GM19463 (cell line): ENCODE measurements at regions not wholly inside any gene's neighbourhood (a gene's known extent, or its start where the extent isn't known, plus 50 kb on each side); places are given as distances from the start of the nearest gene placed in this dataset.

ENCODE experiments used
- ATAC-seq: cut with Tn5 transposase; IDR thresholded peaks from one replicate; pipeline ENCODE4 v1.9.1; 2021; ENCODE audit warnings: mild to moderate bottlenecking, moderate library complexity; ENCODE audit not compliant: unreplicated experiment

- no peak for ATAC-seq
Measured at GRCh38 chr18:29191263-29191662, 1014.3 kb upstream of the CDH2 start.

- no peak for ATAC-seq
Measured at GRCh38 chr18:29188760-29189159, 1011.8 kb upstream of the CDH2 start.

- no peak for ATAC-seq
Measured at GRCh38 chr18:29185801-29186200, 1008.9 kb upstream of the CDH2 start.

GRCh38 chr18:29184654-29185053 lies 1007.7 kb upstream of the CDH2 start:
- no peak for ATAC-seq

- no peak for ATAC-seq
Measured at GRCh38 chr18:29181151-29181901, 1004.4 kb upstream of the CDH2 start.

GRCh38 chr18:29176681-29177080 lies 999.8 kb upstream of the CDH2 start:
- ATAC-seq = no peak

GRCh38 chr18:29174891-29175290 lies 998.0 kb upstream of the CDH2 start:
- ATAC-seq = no peak

GRCh38 chr18:29172756-29173067 lies 995.8 kb upstream of the CDH2 start:
- ATAC-seq = no peak

GRCh38 chr18:29171892-29172755 lies 995.2 kb upstream of the CDH2 start:
- no peak for ATAC-seq

GRCh38 chr18:29169599-29169998 lies 992.7 kb upstream of the CDH2 start:
- no peak for ATAC-seq

- ATAC-seq = no peak
Measured at GRCh38 chr18:29164993-29165599, 988.2 kb upstream of the CDH2 start.

GRCh38 chr18:29164020-29164706 lies 987.2 kb upstream of the CDH2 start:
- no peak for ATAC-seq

- no peak for ATAC-seq
Measured at GRCh38 chr18:29163596-29163995, 986.7 kb upstream of the CDH2 start.

GRCh38 chr18:29161429-29161828 lies 984.5 kb upstream of the CDH2 start:
- ATAC-seq = no peak

- no peak for ATAC-seq
Measured at GRCh38 chr18:29160170-29160569, 983.2 kb upstream of the CDH2 start.

- no peak for ATAC-seq
Measured at GRCh38 chr18:29157905-29158304, 981.0 kb upstream of the CDH2 start.

- ATAC-seq = no peak
Measured at GRCh38 chr18:29157057-29157780, 980.3 kb upstream of the CDH2 start.

- no peak for ATAC-seq
Measured at GRCh38 chr18:29156531-29156930, 979.6 kb upstream of the CDH2 start.

- ATAC-seq = no peak
Measured at GRCh38 chr18:29154758-29155725, 978.1 kb upstream of the CDH2 start.
